Cardiac muscle cell (in vitro differentiated cells and primary cell): ENCODE measurements at regions not wholly inside any gene's neighbourhood (a gene's known extent, or its start where the extent isn't known, plus 50 kb on each side); places are given as distances from the start of the nearest gene placed in this dataset.

ENCODE experiments used
- DNase-seq, 2 donors: peaks; one replicate each; pipeline versions ENCODE4 v3.0.0 to v3.0.0-alpha.2; 2010 to 2017; ENCODE audit warnings: low read depth in 1 of 2, low spot score in 1 of 2
- H3K27ac ChIP-seq: fragments of 200-600 bp; sonication (generic); 2 replicates; pipeline ENCODE4 v1.5.1; 2016
- H3K27me3 ChIP-seq: fragments of 200-600 bp; sonication (generic); 2 replicates; pipeline ENCODE4 v1.6.0; 2016; ENCODE audit warnings: control low read depth
- H3K36me3 ChIP-seq: fragments of 200-600 bp; sonication (generic); 2 replicates; pipeline ENCODE4 v1.5.1; 2016; ENCODE audit warnings: control low read depth
- H3K4me1 ChIP-seq: fragments of 200-600 bp; sonication (generic); 2 replicates; pipeline ENCODE4 v1.8.1; 2017; ENCODE audit warnings: low read depth, mild to moderate bottlenecking, mixed run types
- H3K4me3 ChIP-seq: fragments of 200-600 bp; sonication (generic); 2 replicates; pipeline ENCODE4 v1.5.1; 2016; ENCODE audit warnings: mild to moderate bottlenecking
- H3K9me3 ChIP-seq: fragments of 200-600 bp; sonication (generic); 2 replicates; pipeline ENCODE4 v1.5.1; 2017; ENCODE audit warnings: low read depth, mild to moderate bottlenecking, control low read depth
- CTCF ChIP-seq: IDR thresholded peaks from 2 replicates; pipeline ENCODE4 v1.5.1; 2012; ENCODE audit warnings: low read depth, mild to moderate bottlenecking, low read length

- no peaks in the 10 kb centered on the region for H3K27me3 ChIP-seq
- no peak for TF ChIP-seq CTCF
- H3K27ac ChIP-seq, result no peak overlapping the region
- no peak overlapping the region for H3K4me3 ChIP-seq
- no peaks in the 10 kb centered on the region for H3K36me3 ChIP-seq
- no peaks in the 10 kb centered on the region for H3K4me1 ChIP-seq
- no peak for DNase-seq
- H3K9me3 ChIP-seq, result no peaks in the 10 kb centered on the region
These were observed 323.9 kb upstream of the PTGER4 start for GRCh38 chr5:40355846-40356245.

- no peak overlapping the region for H3K27ac ChIP-seq
- H3K9me3 ChIP-seq, result no peaks in the 10 kb centered on the region
- DNase-seq, result no peak
- H3K27me3 ChIP-seq, result no peaks in the 10 kb centered on the region
- no peaks in the 10 kb centered on the region for H3K4me1 ChIP-seq
- H3K4me3 ChIP-seq, result no peak overlapping the region
- H3K36me3 ChIP-seq, result no peaks in the 10 kb centered on the region
- no peak for TF ChIP-seq CTCF
These were observed 324.5 kb upstream of the PTGER4 start for GRCh38 chr5:40355181-40355580.

GRCh38 chr5:40354171-40354570 lies 325.5 kb upstream of the PTGER4 start:
- Histone ChIP-seq H3K27ac (no peak overlapping the region), H3K36me3 (no peaks in the 10 kb centered on the region)
- TF ChIP-seq CTCF, result no peak

GRCh38 chr5:40353442-40353841 lies 326.3 kb upstream of the PTGER4 start:
- DNase-seq, result no peak
- Histone ChIP-seq H3K4me1 (no peaks in the 10 kb centered on the region), H3K36me3 (no peaks in the 10 kb centered on the region), H3K9me3 (no peaks in the 10 kb centered on the region), H3K27me3 (no peaks in the 10 kb centered on the region), H3K4me3 (no peak overlapping the region), H3K27ac (no peak overlapping the region)
- no peak for TF ChIP-seq CTCF

More at GRCh38 chr5:40354171-40354570, 325.5 kb upstream of the PTGER4 start:
- H3K27me3 ChIP-seq, result no peaks in the 10 kb centered on the region
- no peaks in the 10 kb centered on the region for H3K4me1 ChIP-seq
- no peak overlapping the region for H3K4me3 ChIP-seq
- no peaks in the 10 kb centered on the region for H3K9me3 ChIP-seq
- no peak for DNase-seq

- Histone ChIP-seq H3K27ac (no peak overlapping the region), H3K9me3 (no peaks in the 10 kb centered on the region), H3K36me3 (no peaks in the 10 kb centered on the region), H3K4me1 (no peaks in the 10 kb centered on the region), H3K27me3 (no peaks in the 10 kb centered on the region), H3K4me3 (no peak overlapping the region)
- TF ChIP-seq CTCF, result no peak
- DNase-seq, result no peak
These were observed 331.6 kb upstream of the PTGER4 start for GRCh38 chr5:40347981-40348725.
